Neural cell (in vitro differentiated cells): ENCODE measurements at regions not wholly inside any gene's neighbourhood (a gene's known extent, or its start where the extent isn't known, plus 50 kb on each side); places are given as distances from the start of the nearest gene placed in this dataset.

Source experiments
- H2AFZ ChIP-seq: fragments of 200-600, 300-800 bp; sonication (generic), shearing (Covaris generic); 2 replicates; pipeline ENCODE4 v1.6.0; 2014; ENCODE audit warnings: low read depth, mild to moderate bottlenecking, antibody characterized with exemption, low read length, moderate library complexity
- H3F3A ChIP-seq: fragments of 200-600 bp; shearing (Covaris generic); 2 replicates; pipeline ENCODE4 v1.6.1; 2016; ENCODE audit warnings: mild to moderate bottlenecking, moderate library complexity, mixed read lengths, antibody characterized with exemption, low read length; ENCODE audit not compliant: insufficient read depth, poor library complexity, severe bottlenecking
- H3K27ac ChIP-seq: fragments of 200-600, 300-800 bp; sonication (generic), shearing (Covaris generic); 2 replicates; pipeline ENCODE4 v1.5.1; 2014; ENCODE audit warnings: mild to moderate bottlenecking, low read length, moderate library complexity
- H3K27me3 ChIP-seq: fragments of 300-800, 200-600 bp; sonication (generic), shearing (Covaris generic); 2 replicates; pipeline ENCODE4 v1.6.0; 2014; ENCODE audit warnings: mild to moderate bottlenecking, low read depth, low read length, moderate library complexity; ENCODE audit not compliant: insufficient read depth
- H3K36me3 ChIP-seq: fragments of 300-800, 200-600 bp; sonication (generic), shearing (Covaris generic); 2 replicates; pipeline ENCODE4 v1.5.1; 2014; ENCODE audit warnings: mild to moderate bottlenecking, antibody characterized with exemption, low read length, moderate library complexity; ENCODE audit not compliant: insufficient read depth
- H3K4me2 ChIP-seq: fragments of 300-800, 200-600 bp; sonication (generic), shearing (Covaris generic); 2 replicates; pipeline ENCODE4 v1.6.0; 2014; ENCODE audit warnings: mild to moderate bottlenecking, low read length
- H3K4me3 ChIP-seq: fragments of 300-800, 200-600 bp; sonication (generic), shearing (Covaris generic); 2 replicates; pipeline ENCODE4 v1.5.1; 2014; ENCODE audit warnings: mild to moderate bottlenecking, low read length, moderate library complexity
- H3K79me2 ChIP-seq: fragments of 200-600 bp; shearing (Covaris generic); replicated peaks from 2 replicates; pipeline ENCODE4 v1.6.0; 2014; ENCODE audit warnings: mild to moderate bottlenecking, low read length, moderate library complexity; ENCODE audit not compliant: insufficient read depth
- H3K9ac ChIP-seq: fragments of 300-800, 200-600 bp; sonication (generic), shearing (Covaris generic); 2 replicates; pipeline ENCODE4 v1.6.1; 2016; ENCODE audit warnings: mild to moderate bottlenecking, low read length, mixed read lengths
- H3K9me2 ChIP-seq: fragments of 200-600 bp; shearing (Covaris generic); 2 replicates; pipeline ENCODE4 v1.6.1; 2016; ENCODE audit warnings: mild to moderate bottlenecking, low read length, mixed read lengths; ENCODE audit not compliant: insufficient read depth
- H3K9me3 ChIP-seq: fragments of 200-600, 300-800 bp; sonication (generic), shearing (Covaris generic); 2 replicates; pipeline ENCODE4 v1.6.1; 2016; ENCODE audit warnings: mild to moderate bottlenecking, mixed run types, low read length, moderate library complexity, mixed read lengths
- H4K20me1 ChIP-seq: fragments of 200-600 bp; shearing (Covaris generic); 2 replicates; pipeline ENCODE4 v1.6.1; 2016; ENCODE audit warnings: mild to moderate bottlenecking, mixed run types; ENCODE audit not compliant: insufficient read depth
- CTCF ChIP-seq: fragments of 450-650 bp; IDR thresholded peaks from 2 replicates; pipeline ENCODE4 v1.5.1; 2014; ENCODE audit warnings: antibody characterized with exemption, mild to moderate bottlenecking, moderate library complexity; ENCODE audit not compliant: poor library complexity, severe bottlenecking
- EP300 ChIP-seq: fragments of 450-650 bp; conservative IDR thresholded peaks from 2 replicates; pipeline ENCODE4 v1.6.1; 2014; ENCODE audit warnings: antibody characterized with exemption, mild to moderate bottlenecking, moderate library complexity; ENCODE audit not compliant: poor library complexity, severe bottlenecking
- EZH2 ChIP-seq: fragments of 200-600, 300-800 bp; shearing (Covaris generic), sonication (generic); IDR thresholded peaks from 2 replicates; pipeline ENCODE4 v1.6.1; 2014; ENCODE audit warnings: antibody characterized with exemption, low read length, borderline replicate concordance, mild to moderate bottlenecking; ENCODE audit not compliant: insufficient read depth, poor library complexity, severe bottlenecking
- MXI1 ChIP-seq: fragments of 450-650 bp; conservative IDR thresholded peaks from 2 replicates; pipeline ENCODE4 v1.6.1; 2014; ENCODE audit warnings: antibody characterized with exemption, mild to moderate bottlenecking; ENCODE audit not compliant: poor library complexity, severe bottlenecking
- POLR2AphosphoS5 ChIP-seq: IDR thresholded peaks from 2 replicates; pipeline ENCODE4 v1.6.1; 2012
- REST ChIP-seq: IDR thresholded peaks from 2 replicates; pipeline ENCODE4 v1.6.1; 2012; ENCODE audit warnings: borderline replicate concordance
- SMC3 ChIP-seq: fragments of 450-650 bp; conservative IDR thresholded peaks from 2 replicates; pipeline ENCODE4 v1.6.1; 2014; ENCODE audit warnings: antibody characterized with exemption, mild to moderate bottlenecking, moderate library complexity; ENCODE audit not compliant: poor library complexity
- TAF1 ChIP-seq: IDR thresholded peaks from 2 replicates; pipeline ENCODE4 v1.6.1; 2012; ENCODE audit warnings: low read depth

GRCh38 chrX:115940348-115940747 lies 230.2 kb upstream of the AGTR2 start:
- Histone ChIP-seq H3K4me2 (no peak overlapping the region), H3K4me3 (no peak overlapping the region), H3K36me3 (no peaks in the 10 kb centered on the region), H3K9me3 (no peaks in the 10 kb centered on the region), H3K9ac (no peak overlapping the region), H3K9me2 (no peaks in the 10 kb centered on the region), H3K79me2 (no peaks in the 10 kb centered on the region), H2AFZ (no peak overlapping the region), H4K20me1 (no peaks in the 10 kb centered on the region), H3F3A (no peaks in the 10 kb centered on the region), H3K27ac (no peak overlapping the region), H3K27me3 (no peaks in the 10 kb centered on the region)
- no peak for TF ChIP-seq REST
- TF ChIP-seq TAF1, result no peak
- TF ChIP-seq MXI1, result no peak
- TF ChIP-seq SMC3, result no peak
- TF ChIP-seq POLR2AphosphoS5, result no peak
- TF ChIP-seq EZH2, result no peak

- H3K79me2 ChIP-seq, result no peaks in the 10 kb centered on the region
- H3K36me3 ChIP-seq, result no peaks in the 10 kb centered on the region
- H3F3A ChIP-seq, result no peaks in the 10 kb centered on the region
- H3K9me3 ChIP-seq, result no peaks in the 10 kb centered on the region
- TF ChIP-seq SMC3 (no peak), MXI1 (no peak), TAF1 (no peak), POLR2AphosphoS5 (no peak)
- H3K27ac ChIP-seq, result no peak overlapping the region
- H4K20me1 ChIP-seq, result no peaks in the 10 kb centered on the region
- H2AFZ ChIP-seq, result no peak overlapping the region
- no peaks in the 10 kb centered on the region for H3K9me2 ChIP-seq
- no peak overlapping the region for H3K4me3 ChIP-seq
- no peaks in the 10 kb centered on the region for H3K27me3 ChIP-seq
- H3K4me2 ChIP-seq, result no peak overlapping the region
- no peak overlapping the region for H3K9ac ChIP-seq
Observed at GRCh38 chrX:115940888-115941332, 229.6 kb upstream of the AGTR2 start.

GRCh38 chrX:115941388-115941787 lies 229.2 kb upstream of the AGTR2 start:
- H3K79me2 ChIP-seq, result no peaks in the 10 kb centered on the region
- H2AFZ ChIP-seq, result no peak overlapping the region
- no peaks in the 10 kb centered on the region for H3K9me2 ChIP-seq
- no peaks in the 10 kb centered on the region for H4K20me1 ChIP-seq
- TF ChIP-seq CTCF (no peak), TAF1 (no peak), SMC3 (no peak), MXI1 (no peak), REST (no peak), EZH2 (no peak), EP300 (no peak)
- no peak overlapping the region for H3K4me2 ChIP-seq
- no peaks in the 10 kb centered on the region for H3F3A ChIP-seq
- no peaks in the 10 kb centered on the region for H3K36me3 ChIP-seq
- H3K27ac ChIP-seq, result no peak overlapping the region
- H3K9ac ChIP-seq, result no peak overlapping the region
- no peak overlapping the region for H3K4me3 ChIP-seq
- no peaks in the 10 kb centered on the region for H3K27me3 ChIP-seq
- no peaks in the 10 kb centered on the region for H3K9me3 ChIP-seq
